ENCODE measurements at regions not wholly inside any gene's neighbourhood (a gene's known extent, or its start where the extent isn't known, plus 50 kb on each side); places are given as distances from the start of the nearest gene placed in this dataset.

DNA sequence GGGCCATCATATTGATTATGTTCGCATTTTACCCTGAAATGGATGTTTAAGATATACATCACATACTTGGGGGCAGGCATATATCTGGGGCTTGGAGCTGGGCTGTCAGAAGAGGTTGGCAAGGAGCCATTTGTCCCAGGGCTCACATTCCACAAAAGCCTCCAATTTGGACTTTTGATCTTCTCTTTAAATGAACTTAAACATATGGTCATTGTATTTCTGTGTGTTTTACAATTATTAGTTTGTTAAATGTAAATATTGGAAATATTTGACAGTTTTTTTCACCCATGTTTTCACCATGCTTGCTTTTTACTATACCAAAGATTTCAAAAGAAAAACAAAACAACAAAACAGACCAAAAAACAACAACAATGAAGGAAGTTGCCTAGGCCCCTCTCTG lies 165.8 kb upstream of the MEIS1 start (continued):
- TF ChIP-seq SOX5 (CRISPR knock-in tag; IDR thresholded peaks at IDR 0.05; ENCODE audit: borderline replicate concordance) (peak; percentile 76), ZNF747 (CRISPR knock-in tag; IDR thresholded peaks at IDR 0.05; ENCODE audit: borderline replicate concordance) (no peak), ZNF589 (CRISPR knock-in tag; conservative IDR thresholded peaks at IDR 0.05) (no peak), ZNF225 (CRISPR knock-in tag; IDR thresholded peaks at IDR 0.05) (no peak)
- TF ChIP-seq, protein P1, sequence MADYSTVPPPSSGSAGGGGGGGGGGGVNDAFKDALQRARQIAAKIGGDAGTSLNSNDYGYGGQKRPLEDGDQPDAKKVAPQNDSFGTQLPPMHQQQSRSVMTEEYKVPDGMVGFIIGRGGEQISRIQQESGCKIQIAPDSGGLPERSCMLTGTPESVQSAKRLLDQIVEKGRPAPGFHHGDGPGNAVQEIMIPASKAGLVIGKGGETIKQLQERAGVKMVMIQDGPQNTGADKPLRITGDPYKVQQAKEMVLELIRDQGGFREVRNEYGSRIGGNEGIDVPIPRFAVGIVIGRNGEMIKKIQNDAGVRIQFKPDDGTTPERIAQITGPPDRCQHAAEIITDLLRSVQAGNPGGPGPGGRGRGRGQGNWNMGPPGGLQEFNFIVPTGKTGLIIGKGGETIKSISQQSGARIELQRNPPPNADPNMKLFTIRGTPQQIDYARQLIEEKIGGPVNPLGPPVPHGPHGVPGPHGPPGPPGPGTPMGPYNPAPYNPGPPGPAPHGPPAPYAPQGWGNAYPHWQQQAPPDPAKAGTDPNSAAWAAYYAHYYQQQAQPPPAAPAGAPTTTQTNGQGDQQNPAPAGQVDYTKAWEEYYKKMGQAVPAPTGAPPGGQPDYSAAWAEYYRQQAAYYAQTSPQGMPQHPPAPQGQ (CRISPR knock-in tag; IDR thresholded peaks at IDR 0.05; ENCODE audit: borderline replicate concordance) = no peak

DNA sequence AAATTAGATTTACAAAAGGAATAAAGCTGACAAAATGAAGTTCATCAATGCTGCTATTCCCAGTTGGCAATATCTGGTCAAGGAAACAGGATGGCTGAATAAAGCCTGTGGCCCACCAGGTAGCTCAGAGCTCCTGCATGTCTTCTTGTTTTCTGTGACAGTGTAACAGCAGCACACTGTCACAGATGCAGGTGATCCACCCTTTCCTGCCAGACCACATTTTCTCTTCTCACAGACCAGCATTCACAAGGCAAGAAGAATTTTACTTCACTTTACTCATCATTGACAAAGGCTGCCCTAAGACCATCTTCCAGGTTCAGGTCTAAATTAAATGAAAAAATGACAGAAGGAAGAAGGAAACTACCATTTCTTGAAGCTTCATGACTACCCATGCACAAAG lies 166.2 kb upstream of the MEIS1 start:
- Histone ChIP-seq H3K4me2 (ENCODE audit: low read depth, low read length) (no peak overlapping the region), H3K27ac (ENCODE audit: extremely low read length, insufficient read depth, low read length) (no peak overlapping the region), H3K79me2 (ENCODE audit: insufficient read depth, low read length) (no peaks in the 10 kb centered on the region), H4K20me1 (ENCODE audit: insufficient read depth, low read length) (no peaks in the 10 kb centered on the region), H3K27me3 (ENCODE audit: control insufficient read depth in 1 of 2, insufficient read depth in 2 of 2, low read length in 2 of 2) (no peaks in the 10 kb centered on the region), H3K36me3 (replicated peaks in 1 of 2; ENCODE audit: control insufficient read depth in 1 of 2, insufficient read depth in 2 of 2, low read length in 2 of 2) (no peaks in the 10 kb centered on the region), H2AFZ (ENCODE audit: low read length) (no peak overlapping the region), H3K4me3 (replicated peaks in 1 of 3; ENCODE audit: insufficient read depth in 1 of 3, low read depth in 2 of 3, low read length in 3 of 3) (no peak overlapping the region), H3K9me3 (ENCODE audit: low read length) (no peaks in the 10 kb centered on the region), H3K4me1 (ENCODE audit: insufficient read depth, low read length) (peaks cover 16% of the 10 kb centered on the region), H3K9ac (ENCODE audit: insufficient read depth, low read depth, low read length) (no peak overlapping the region)
- POLR2A ChIA-PET = no interaction called here
- CTCF ChIA-PET (ENCODE audit: low intra/inter-chr PET ratio, low total read pairs) = no interaction called here
- BruUV-seq (replicated peaks) = no TSS peak
- intact Hi-C loops (cut with micrococcal nuclease; ENCODE audit: unreplicated experiment) = no loop called here
- DNase-seq (ENCODE audit: low spot score) (no peak), ATAC-seq (peak; percentile 39; the same call in 2 of the 3 replicates), FAIRE-seq (no peak)
- in situ Hi-C loops (cut with HindIII; ENCODE audit: extremely low pct_ligation_motif_present, low pct_unique_long_range_greater_than_20kb) = no loop called here
- TF ChIP-seq RELA (CRISPR knock-in tag; IDR thresholded peaks at IDR 0.05) (no peak), PITX1 (CRISPR knock-in tag; IDR thresholded peaks at IDR 0.05) (no peak), ZNF562 (CRISPR knock-in tag; IDR thresholded peaks at IDR 0.05; ENCODE audit: borderline replicate concordance) (no peak)
- TF ChIP-seq, protein P2, sequence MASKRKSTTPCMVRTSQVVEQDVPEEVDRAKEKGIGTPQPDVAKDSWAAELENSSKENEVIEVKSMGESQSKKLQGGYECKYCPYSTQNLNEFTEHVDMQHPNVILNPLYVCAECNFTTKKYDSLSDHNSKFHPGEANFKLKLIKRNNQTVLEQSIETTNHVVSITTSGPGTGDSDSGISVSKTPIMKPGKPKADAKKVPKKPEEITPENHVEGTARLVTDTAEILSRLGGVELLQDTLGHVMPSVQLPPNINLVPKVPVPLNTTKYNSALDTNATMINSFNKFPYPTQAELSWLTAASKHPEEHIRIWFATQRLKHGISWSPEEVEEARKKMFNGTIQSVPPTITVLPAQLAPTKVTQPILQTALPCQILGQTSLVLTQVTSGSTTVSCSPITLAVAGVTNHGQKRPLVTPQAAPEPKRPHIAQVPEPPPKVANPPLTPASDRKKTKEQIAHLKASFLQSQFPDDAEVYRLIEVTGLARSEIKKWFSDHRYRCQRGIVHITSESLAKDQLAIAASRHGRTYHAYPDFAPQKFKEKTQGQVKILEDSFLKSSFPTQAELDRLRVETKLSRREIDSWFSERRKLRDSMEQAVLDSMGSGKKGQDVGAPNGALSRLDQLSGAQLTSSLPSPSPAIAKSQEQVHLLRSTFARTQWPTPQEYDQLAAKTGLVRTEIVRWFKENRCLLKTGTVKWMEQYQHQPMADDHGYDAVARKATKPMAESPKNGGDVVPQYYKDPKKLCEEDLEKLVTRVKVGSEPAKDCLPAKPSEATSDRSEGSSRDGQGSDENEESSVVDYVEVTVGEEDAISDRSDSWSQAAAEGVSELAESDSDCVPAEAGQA (IDR thresholded peaks at IDR 0.05; ENCODE audit: low read depth) = no peak
- TF ChIP-seq, protein P2 (CRISPR knock-in tag; IDR thresholded peaks at IDR 0.05; ENCODE audit: borderline replicate concordance) = no peak
- TF ChIP-seq, protein P3, sequence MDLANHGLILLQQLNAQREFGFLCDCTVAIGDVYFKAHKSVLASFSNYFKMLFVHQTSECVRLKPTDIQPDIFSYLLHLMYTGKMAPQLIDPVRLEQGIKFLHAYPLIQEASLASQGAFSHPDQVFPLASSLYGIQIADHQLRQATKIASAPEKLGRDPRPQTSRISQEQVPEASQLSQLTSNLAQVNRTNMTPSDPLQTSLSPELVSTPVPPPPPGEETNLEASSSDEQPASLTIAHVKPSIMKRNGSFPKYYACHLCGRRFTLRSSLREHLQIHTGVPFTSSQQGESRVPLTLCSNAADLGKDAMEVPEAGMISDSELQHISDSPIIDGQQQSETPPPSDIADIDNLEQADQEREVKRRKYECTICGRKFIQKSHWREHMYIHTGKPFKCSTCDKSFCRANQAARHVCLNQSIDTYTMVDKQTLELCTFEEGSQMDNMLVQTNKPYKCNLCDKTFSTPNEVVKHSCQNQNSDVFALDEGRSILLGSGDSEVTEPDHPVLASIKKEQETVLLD (CRISPR knock-in tag; IDR thresholded peaks at IDR 0.05; ENCODE audit: low read depth) = no peak
